Skin of body (tissue), 1 donor: ENCODE measurements at regions not wholly inside any gene's neighbourhood (a gene's known extent, or its start where the extent isn't known, plus 50 kb on each side); places are given as distances from the start of the nearest gene placed in this dataset.
A peak's percentile ranks its signal among the peaks of the same experiment; 100 is the strongest.
"Not testable (repeated sequence)": the region's sequence is repeated elsewhere in the genome, so short reads cannot be mapped to it uniquely, and the experiment has no call there.

Experiments used
- DNase-seq: peaks from one replicate; lab custom pipeline; 2025; lab: John Stamatoyannopoulos, UW

GRCh38 chr12:102669056-102669455 is 188.7 kb upstream of the IGF1 start:
- no peak for DNase-seq

DNA sequence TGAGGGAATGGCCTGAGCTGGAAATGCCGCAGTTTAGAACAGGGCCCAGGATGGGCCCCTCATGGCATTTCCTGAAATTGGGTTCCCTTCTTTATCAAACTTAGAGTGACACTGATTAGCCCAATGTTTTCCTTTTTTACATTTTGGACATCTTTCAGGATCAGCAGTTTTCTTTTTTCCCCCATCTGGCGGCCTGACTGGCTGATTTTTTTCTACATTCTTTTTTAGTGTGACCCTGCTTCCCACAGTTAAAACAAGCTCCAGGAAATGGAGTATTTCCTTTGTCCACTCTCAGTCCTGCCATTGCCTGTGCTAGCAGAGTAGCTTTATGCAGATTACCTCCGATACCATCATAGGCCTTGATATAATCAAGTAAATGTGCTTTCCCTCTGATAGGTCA is 185.8 kb upstream of the IGF1 start:
- not testable (repeated sequence) for DNase-seq

GRCh38 chr12:102659200-102659911 is 179.0 kb upstream of the IGF1 start:
- no peak for DNase-seq

GRCh38 chr12:102653406-102653805 is 173.0 kb upstream of the IGF1 start:
- DNase-seq: no peak

DNA sequence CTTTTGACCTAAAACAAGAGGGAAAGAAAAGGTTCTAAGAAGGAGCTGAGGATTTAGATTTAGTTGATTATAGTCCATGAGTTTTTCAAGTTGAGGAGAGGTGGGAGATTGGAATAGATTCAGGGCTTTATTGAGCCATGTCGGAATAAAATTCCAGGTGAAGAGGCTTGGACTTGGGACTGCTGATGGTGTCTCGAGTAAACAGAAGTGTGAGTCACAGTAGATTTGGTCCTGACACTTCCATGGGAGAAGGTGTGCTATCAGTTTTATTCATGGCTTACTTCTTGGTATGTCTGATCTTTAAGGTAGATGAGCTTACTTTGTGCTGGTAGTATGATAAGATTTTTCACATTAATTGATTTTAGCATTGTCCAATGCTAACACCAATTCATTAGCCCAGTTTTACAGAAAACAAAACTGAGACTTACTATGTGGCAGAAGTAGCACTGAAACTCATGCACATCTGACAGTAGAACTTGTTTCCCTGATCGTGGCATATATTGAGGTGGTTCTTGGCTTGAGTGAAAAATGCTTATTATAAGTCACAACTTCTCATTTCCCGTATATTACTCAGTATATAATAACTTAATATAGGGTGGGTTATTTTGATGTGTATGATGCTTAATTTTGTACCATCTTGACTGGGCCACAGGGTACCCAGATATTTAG is 172.4 kb upstream of the IGF1 start:
- no peak for DNase-seq

- no peak for DNase-seq
These were observed 165.6 kb upstream of the IGF1 start for GRCh38 chr12:102645968-102646367.

DNA sequence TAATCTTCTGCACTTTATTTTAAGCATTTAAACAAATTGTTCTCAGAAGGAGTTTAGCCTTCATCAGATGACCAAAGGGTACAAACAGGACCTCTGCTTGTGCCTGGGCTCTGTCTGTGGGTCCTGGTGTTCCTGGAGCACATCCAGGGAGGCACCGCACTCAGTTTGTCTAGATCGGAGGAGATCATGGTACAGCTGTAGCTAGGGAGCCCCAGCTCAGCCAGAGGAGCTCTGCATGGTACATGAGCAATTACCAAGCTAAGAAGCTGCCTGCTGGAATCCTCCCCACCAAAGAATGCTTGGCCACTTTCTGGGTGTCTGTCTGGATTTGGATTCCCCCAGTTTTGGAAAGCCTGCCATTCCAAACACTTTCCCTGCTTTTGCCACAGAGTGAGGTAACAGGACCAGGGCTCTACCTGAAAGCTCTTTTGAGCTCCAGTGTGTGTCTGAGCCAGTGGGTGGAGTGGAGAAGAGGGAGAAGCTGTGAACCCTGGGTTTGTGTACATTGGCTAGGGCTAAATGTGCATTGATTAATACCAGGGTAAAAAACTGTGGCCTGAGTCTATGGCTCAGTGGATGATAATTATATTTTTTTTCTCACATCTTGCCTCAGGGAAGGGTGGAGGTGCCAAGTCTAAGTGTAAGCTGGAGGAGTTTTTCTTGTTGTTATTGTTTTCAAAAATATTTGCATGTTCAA is 163.7 kb upstream of the IGF1 start:
- DNase-seq: no peak

DNA sequence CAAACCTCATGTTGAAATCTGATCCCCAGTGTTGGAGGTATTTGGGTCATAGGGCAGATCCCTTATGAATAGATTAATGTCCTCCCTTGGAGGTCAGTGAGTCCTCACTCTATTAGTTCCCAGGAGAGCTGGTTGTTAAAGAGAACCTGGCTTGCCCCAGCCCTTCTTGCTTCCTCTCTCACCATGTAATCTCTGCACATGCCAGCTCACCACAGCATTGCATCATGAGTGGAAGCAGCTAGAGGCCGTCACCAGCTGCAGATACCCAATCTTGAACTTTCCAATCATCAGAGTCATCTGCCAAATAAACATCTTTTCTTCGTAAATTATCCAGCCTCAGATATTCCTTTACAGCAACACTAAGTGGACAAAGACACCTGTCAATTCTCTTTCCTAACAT is 161.8 kb upstream of the IGF1 start:
- DNase-seq: no peak

DNA sequence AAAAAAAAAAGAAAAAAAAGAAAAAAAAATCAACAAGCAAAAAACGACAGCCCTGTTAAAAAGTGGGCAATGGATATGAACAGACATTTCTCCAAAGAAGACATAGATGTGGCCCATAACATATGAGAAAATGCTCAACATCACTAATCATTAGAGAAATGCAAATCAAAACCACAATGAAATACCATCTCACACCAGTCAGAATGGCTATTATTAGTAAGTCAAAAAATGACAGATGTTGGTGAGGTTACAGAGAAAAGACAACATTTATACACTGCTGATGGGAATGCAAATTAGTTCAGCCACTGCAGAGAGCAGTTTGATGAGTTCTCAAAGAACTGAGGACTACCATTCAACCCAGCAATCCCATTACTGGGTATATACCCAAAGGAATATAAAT is 160.3 kb upstream of the IGF1 start:
- not testable (repeated sequence) for DNase-seq

DNA sequence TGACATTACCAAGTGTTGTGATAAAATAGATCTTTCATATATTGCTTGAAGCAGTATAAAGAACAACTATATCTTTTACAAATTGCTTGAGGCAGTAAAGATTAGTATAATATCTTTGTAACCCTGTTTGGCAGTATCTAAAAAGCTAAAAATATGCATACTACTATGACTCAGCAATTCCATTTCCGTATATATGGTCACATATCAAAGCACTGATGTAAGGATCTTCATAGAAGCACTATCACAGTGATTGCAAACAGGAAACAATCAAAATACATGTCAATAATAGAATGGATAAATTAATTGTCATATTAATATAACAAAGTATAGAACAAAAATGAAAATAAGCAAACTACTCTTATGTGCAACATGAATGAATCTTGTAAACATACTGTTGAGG is 158.4 kb upstream of the IGF1 start:
- DNase-seq: no peak

DNA sequence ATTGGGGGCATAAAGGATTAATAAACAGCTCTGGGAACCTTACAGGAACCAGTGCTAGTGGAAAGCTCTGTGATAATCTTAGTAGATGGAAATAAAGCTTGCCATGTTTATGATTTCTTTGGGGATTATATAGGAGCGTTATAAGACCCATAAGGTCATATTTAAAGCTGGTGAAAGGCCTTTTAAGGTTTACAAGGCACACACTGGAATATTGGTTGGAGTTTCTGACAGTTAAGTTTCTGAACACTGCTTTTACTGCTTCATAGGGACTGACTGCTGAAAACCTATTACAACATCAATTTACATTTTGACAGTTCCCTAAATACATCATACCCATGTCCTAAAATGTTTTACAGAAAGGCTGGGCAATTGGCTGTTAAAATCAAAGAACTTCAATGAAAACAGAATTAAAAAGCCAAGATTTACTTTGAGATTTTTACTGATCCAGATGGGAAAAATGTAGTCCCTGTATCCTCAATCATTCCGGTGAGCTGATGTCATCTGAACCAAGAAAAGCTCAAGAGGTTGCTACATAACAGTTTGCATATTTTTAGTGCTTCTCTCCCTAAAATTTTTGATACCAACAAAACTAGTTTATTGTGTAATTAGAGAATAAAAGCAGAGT is 153.7 kb upstream of the IGF1 start:
- DNase-seq: no peak

GRCh38 chr12:102631274-102631673 is 150.9 kb upstream of the IGF1 start:
- no peak for DNase-seq

DNA sequence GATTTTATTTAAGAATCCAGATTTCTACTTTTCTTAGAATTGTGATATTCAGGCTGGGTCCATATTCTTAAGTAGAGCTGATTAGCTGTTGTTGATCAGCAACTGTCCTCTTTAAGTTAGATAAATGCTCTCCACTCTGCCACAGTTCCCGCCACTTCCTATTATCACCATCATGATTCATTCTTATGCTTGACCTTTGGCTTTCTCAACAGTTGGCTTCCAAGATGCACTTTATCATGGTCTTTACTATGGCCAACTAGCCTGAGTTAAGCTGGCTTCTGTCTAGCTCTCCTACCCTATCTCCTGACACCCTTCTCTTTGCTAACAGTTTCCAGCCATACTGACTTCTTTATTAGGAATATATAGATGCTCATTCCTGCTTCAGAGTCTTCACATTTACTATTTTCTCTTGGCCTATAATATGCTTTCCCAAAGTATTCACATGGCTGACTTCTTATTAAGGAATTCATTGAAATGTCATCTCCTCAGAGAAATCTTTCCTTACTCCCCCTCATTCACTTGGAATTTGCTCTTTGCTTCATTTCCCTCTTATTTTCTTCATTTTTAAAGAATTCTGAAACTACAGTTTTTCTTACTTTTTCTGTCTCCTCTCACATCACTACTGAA is 149.0 kb upstream of the IGF1 start:
- no peak for DNase-seq

DNA sequence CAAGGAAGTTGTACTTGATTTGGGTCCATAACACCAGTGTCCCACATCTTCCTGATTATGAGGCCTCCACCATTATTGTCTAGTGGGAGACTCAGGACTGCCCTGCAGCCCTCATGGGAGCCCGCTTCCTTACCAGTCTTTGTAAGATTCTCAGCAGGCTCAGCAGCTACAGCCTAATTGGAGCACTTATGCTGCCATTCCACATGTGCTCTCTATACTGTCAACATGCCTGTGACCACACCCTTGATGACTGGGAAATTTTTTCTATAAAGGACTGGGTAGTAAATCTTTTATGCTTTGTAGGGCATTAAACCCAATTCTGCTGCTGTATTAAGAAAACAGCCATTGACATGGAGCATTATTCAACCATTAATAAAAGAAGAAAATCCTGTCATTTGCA is 145.5 kb upstream of the IGF1 start:
- DNase-seq: no peak

- no peak for DNase-seq
These were observed 142.3 kb upstream of the IGF1 start for GRCh38 chr12:102622618-102623017.

- peak; percentile 26 for DNase-seq
These were observed 138.0 kb upstream of the IGF1 start for GRCh38 chr12:102618197-102618877.

GRCh38 chr12:102616692-102617091 is 136.3 kb upstream of the IGF1 start:
- no peak for DNase-seq

DNA sequence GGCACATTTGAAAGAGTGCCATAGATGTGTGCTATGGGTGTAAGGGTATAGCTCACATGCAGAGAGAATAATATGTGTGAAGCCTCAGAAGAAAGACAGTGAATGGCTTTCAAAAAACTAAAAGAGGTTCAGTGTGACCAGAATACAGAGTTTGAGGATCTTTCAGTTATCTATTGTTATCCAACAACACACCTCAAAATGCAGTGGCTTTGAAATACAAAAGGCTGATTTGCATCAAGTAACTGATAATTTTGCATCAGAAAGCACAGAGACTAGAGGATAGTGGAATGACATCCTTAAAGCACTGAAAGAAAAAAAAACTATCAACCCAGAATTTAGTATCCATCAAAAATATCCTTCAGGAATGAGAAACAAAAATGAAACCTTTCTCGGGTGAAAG is 131.6 kb upstream of the IGF1 start:
- no peak for DNase-seq

DNA sequence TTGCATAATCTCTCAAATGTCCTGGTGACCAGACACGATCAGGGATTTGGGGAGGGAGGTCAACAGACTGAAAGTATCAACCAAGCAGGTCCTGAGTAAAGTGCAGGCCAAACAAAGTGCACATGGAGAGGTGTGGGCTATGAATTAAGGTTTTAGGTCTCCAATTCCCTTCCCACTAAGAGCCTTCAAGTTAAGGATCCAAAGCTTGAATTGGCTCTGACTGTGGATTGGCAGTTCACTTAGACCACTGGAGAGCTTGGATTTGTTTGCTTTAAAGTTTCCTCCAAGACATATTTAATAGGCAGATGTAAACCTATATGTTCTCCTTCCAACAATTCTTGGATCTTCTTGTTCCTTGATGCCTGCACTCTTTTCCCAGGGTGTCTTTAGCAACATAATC is 129.6 kb upstream of the IGF1 start:
- DNase-seq: peak; percentile 20

GRCh38 chr12:102603021-102603420 is 122.7 kb upstream of the IGF1 start:
- DNase-seq: no peak

DNA sequence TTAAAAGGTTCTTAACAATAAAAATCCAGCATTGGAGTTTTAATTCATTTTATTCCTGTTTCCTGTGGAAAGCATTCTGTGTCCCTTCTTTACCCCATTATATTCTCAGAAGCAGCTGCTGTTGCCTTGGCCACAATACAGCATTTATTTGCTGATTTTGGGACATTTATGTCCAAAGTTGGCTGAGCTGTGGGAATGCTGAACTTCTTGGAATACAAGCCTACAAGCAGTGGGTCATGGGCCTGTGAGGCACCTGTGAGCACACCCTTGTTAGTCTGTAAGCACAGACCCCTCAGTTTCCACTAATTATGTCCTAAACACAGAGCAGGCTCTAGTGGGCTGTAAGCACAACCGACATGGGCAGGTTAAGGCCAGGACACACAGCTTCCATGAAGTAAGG is 122.2 kb upstream of the IGF1 start:
- no peak for DNase-seq
